GM18951 (cell line): ENCODE measurements at regions not wholly inside any gene's neighbourhood (a gene's known extent, or its start where the extent isn't known, plus 50 kb on each side); places are given as distances from the start of the nearest gene placed in this dataset.

Experiments
- POLR2A ChIP-seq: IDR thresholded peaks from 4 replicates; pipeline ENCODE4 v1.6.1; 2011; ENCODE audit warnings: mild to moderate bottlenecking; ENCODE audit not compliant: insufficient read length, insufficient read depth; ENCODE audit errors: extremely low read depth
- in situ Hi-C: fragments of 300-500 bp; cut with MboI; formaldehyde crosslinking; loops from one replicate; pipeline ENCODE4 v1.12.0; 2022; ENCODE audit warnings: low sequenced_read_pairs, mixed read lengths, inconsistent platforms; ENCODE audit not compliant: unreplicated experiment

DNA sequence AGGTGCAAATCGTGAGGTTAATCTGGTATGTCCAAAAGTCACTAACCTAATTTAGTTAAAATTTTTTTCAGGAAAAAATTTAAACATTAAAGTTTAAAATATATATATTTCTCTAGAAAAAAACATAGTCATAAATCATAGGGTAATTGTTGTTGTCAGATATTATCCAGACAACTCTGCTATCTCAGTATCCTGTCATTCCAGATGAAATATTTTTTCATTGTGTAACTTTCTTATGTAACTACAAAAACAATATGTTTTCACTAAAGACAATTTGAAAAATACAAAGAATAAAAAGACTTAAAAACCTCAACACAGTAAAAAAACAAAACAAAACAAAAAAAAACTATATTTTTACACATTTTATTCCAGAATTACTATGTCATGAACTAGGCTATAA, 57.6 kb downstream of the TENT5A start:
- no peak for TF ChIP-seq POLR2A
- in situ Hi-C loops, result no loop called here

- no peak for TF ChIP-seq POLR2A
- in situ Hi-C loops, result no loop called here
Measured at GRCh38 chr6:81694207-81694606, 58.3 kb downstream of the TENT5A start.

DNA sequence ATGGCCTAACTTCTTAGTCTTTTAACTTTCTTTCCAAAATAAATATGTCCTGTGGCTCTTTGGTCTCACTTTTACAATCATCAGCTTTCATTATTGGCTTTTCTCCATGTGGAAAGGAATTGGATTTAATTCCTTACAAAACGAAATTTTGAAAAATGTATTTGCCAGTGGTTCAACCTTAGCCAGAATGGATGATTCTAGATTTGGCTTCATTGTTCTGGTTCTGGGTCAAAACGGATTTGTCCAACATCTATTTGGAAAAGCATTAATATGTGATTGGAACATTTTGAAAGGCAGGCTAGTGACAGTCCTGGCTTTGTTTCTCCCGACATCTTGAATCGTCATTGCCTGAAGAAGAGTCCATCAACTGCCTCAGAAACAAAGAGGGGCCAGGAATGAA, 59.2 kb downstream of the TENT5A start:
- in situ Hi-C loops, result no loop called here
- TF ChIP-seq POLR2A, result no peak

GRCh38 chr6:81690073-81690472, 62.4 kb downstream of the TENT5A start:
- TF ChIP-seq POLR2A, result no peak
- in situ Hi-C loops, result no loop called here

GRCh38 chr6:81689580-81689979, 62.9 kb downstream of the TENT5A start:
- in situ Hi-C loops, result no loop called here
- TF ChIP-seq POLR2A, result no peak

GRCh38 chr6:81683912-81684311, 68.6 kb downstream of the TENT5A start:
- in situ Hi-C loops, result no loop called here

GRCh38 chr6:81682858-81683620, 69.4 kb downstream of the TENT5A start:
- TF ChIP-seq POLR2A, result no peak
- in situ Hi-C loops, result no loop called here

More at GRCh38 chr6:81683912-81684311, 68.6 kb downstream of the TENT5A start:
- no peak for TF ChIP-seq POLR2A

GRCh38 chr6:81682235-81682795, 70.2 kb downstream of the TENT5A start:
- in situ Hi-C loops, result no loop called here
- no peak for TF ChIP-seq POLR2A

DNA sequence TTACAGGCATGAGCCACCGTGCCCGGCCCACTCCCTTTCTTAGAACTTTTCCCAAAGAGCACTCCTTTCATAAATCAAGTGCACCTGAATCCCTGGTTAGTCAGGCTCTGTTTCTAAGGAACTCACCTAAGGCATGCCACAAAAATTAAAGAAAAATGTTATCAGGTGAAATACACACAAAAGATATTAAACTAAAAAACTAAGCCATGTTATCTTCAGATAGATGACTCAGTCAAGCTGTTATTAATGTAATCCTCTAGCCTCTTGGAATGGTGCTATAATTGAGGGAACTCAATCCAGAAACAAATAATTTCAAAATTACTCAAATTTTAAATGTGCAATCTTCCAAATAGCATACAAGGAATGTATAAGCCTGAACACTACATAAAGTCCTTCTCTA, 83.0 kb downstream of the TENT5A start:
- no peak for TF ChIP-seq POLR2A
- in situ Hi-C loops, result no loop called here

- in situ Hi-C loops, result no loop called here
Measured at GRCh38 chr6:81668615-81669047, 83.8 kb downstream of the TENT5A start.

GRCh38 chr6:81666481-81666880, 86.0 kb downstream of the TENT5A start:
- no peak for TF ChIP-seq POLR2A
- in situ Hi-C loops, result no loop called here

More at GRCh38 chr6:81668615-81669047, 83.8 kb downstream of the TENT5A start:
- no peak for TF ChIP-seq POLR2A

- in situ Hi-C loops, result no loop called here
- no peak for TF ChIP-seq POLR2A
Measured at GRCh38 chr6:81656231-81656630, 96.2 kb downstream of the TENT5A start.

- in situ Hi-C loops, result no loop called here
- TF ChIP-seq POLR2A, result no peak
Measured at GRCh38 chr6:81655696-81656095, 96.8 kb downstream of the TENT5A start.

GRCh38 chr6:81648502-81648901, 104.0 kb downstream of the TENT5A start:
- TF ChIP-seq POLR2A, result no peak

More at GRCh38 chr6:81648502-81648901, 104.0 kb downstream of the TENT5A start:
- in situ Hi-C loops, result no loop called here
